Heart left ventricle (tissue), 16 donors: ENCODE measurements at regions not wholly inside any gene's neighbourhood (a gene's known extent, or its start where the extent isn't known, plus 50 kb on each side); places are given as distances from the start of the nearest gene placed in this dataset.

Experiments used
- ATAC-seq, 4 donors: fragments of 200-7000 bp; cut with Tn5 transposase; one replicate each; pipeline ENCODE4 v1.9.1; 2020 to 2022; ENCODE audit warnings: moderate library complexity in 4 of 4, mild to moderate bottlenecking in 3 of 4, moderate number of reproducible peaks in 1 of 4
- DNase-seq, 5 donors: peaks; one replicate each; pipeline ENCODE4 v3.0.0-alpha.2; 2020
- H3K27ac ChIP-seq, 12 donors: fragments of 200-600 bp; sonication (generic) in 4 of 12; one replicate each; pipeline versions ENCODE4 v1.5.0 to v1.8.0; 2016 to 2022; ENCODE audit warnings: mild to moderate bottlenecking in 2 of 12
- H3K27me3 ChIP-seq, 9 donors: fragments of 200-600 bp; sonication (generic) in 2 of 9; one replicate each; pipeline versions ENCODE4 v1.5.1 to v1.8.0; 2016 to 2022; ENCODE audit warnings: mild to moderate bottlenecking in 3 of 9
- H3K36me3 ChIP-seq, 9 donors: fragments of 200-600 bp; sonication (generic) in 2 of 9; one replicate each; pipeline versions ENCODE4 v1.5.0 to v1.8.0; 2018 to 2022; ENCODE audit warnings: mild to moderate bottlenecking in 2 of 9
- H3K4me1 ChIP-seq, 12 donors: fragments of 200-600 bp; sonication (generic) in 4 of 12; one replicate each; pipeline versions ENCODE4 v1.5.0 to v1.8.0; 2016 to 2022; ENCODE audit warnings: mild to moderate bottlenecking in 3 of 12
- H3K4me3 ChIP-seq, 12 donors: fragments of 200-600 bp; sonication (generic) in 4 of 12; one replicate each; pipeline versions ENCODE4 v1.5.0 to v1.8.0; 2017 to 2022; ENCODE audit warnings: mild to moderate bottlenecking in 9 of 12, moderate library complexity in 4 of 12
- H3K9me3 ChIP-seq, 12 donors: fragments of 200-600 bp; sonication (generic) in 4 of 12; one replicate each; pipeline versions ENCODE4 v1.5.0 to v1.8.0; 2016 to 2022; ENCODE audit warnings: mild to moderate bottlenecking in 1 of 12
- POLR2A ChIP-seq, 2 donors: fragments of 450-650 bp; IDR thresholded peaks; one replicate each; pipeline ENCODE4 v1.6.1; 2017; ENCODE audit warnings: antibody characterized with exemption in 2 of 2, mild to moderate bottlenecking in 2 of 2, moderate library complexity in 2 of 2
- WGBS, 4 donors: extraction: QIAGEN DNeasy Blood & Tissue Kit in 2 of 4; methylation state at CpG; one replicate each; pipeline versions ENCODE4 v1.1.5 to v1.1.7; 2013 to 2018; 5-methylcytosine and 5-hydroxymethylcytosine counted together
- intact Hi-C, 10 donors: fragments of 100-400 bp; cut with DNase I; formaldehyde crosslinking; loops; one replicate each; pipeline versions ENCODE4 v1.11.1 to v1.14.2; 2022
- TF ChIP-seq, protein P1 (sequence below), 12 donors: fragments of 200-600 bp; sonication (generic) in 4 of 12; IDR thresholded peaks; one replicate each; pipeline versions ENCODE4 v1.5.0 to v1.8.0; 2018 to 2022; ENCODE audit warnings: antibody characterized with exemption in 12 of 12, mild to moderate bottlenecking in 5 of 12
- donor health status: ischemic (EF 13 %, LVEDD 7.1; RV severe dilation, severe dysfunction).
- donor health status: healthy with polysubstance abuse.
- donor health status: DM: no; HTN: yes; CAD: no.
- donor health status: DM: no; HTN: no; CAD: no.
- donor health status: ischemic (EF 25% LVEDD 6.9; RV normal size, moderate dysfunction).
- donor health status: ischemic (EF 25% LVEDD 5.7; RV mildly dilated, moderate dysfunction).
- donor health status: healthy.
- donor health status: DM: yes; HTN: yes; CAD: no.
- donor health status: ischemic (EF 35%, LVEDD 5.7; RV mildly dilated, moderate dysfunction).
- donor health status: nonischemic (EF 11% LVEDD 7.7; RV severe dilation, severe dysfunction).
- donor health status: DM: yes; HTN: yes; CAD: no.
- donor health status: PGD.
- donor health status: ischemic (EF 29% LVEDD 5.4; RV normal size, mild dysfunction).
- donor health status: nonischemic (EF 23%, LVEDD 6.1; RV moderate dilation, normal function).

DNA sequence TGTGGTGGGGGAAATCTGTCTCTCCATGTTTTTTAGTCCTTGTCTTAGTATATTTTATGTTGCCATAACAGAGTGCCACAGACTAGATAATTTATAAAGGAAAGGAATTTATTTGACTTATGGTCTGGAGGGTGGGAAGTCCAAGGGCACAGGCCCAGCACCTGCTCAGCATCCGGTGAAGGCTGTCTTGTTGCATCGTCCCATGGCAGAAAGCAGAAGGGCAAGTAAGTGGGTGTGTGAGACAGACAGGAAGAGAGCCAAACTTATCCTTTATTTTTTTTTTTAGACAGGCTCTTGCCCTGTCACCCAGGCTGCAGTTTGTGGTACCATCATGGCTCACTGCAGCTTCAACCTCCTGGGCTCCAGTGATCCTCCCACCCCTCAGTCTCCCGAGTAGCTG, 98.1 kb downstream of the HS1BP3 start:
- Histone ChIP-seq H3K36me3 (no peaks in the 10 kb centered on the region), H3K9me3 (no peaks in the 10 kb centered on the region), H3K4me1 (peaks cover 0 to 7% (median 0%) of the 10 kb centered on the region in 12 donors), H3K27me3 (no peaks in the 10 kb centered on the region), H3K27ac (no peak overlapping the region), H3K4me3 (no peak overlapping the region)
- intact Hi-C loops, result no loop called here
- ATAC-seq (no peak), DNase-seq (peak in 1 of 5 donors; percentile 3)
- no peak for TF ChIP-seq POLR2A (IDR thresholded peaks at IDR 0.05)
- TF ChIP-seq, protein P1, sequence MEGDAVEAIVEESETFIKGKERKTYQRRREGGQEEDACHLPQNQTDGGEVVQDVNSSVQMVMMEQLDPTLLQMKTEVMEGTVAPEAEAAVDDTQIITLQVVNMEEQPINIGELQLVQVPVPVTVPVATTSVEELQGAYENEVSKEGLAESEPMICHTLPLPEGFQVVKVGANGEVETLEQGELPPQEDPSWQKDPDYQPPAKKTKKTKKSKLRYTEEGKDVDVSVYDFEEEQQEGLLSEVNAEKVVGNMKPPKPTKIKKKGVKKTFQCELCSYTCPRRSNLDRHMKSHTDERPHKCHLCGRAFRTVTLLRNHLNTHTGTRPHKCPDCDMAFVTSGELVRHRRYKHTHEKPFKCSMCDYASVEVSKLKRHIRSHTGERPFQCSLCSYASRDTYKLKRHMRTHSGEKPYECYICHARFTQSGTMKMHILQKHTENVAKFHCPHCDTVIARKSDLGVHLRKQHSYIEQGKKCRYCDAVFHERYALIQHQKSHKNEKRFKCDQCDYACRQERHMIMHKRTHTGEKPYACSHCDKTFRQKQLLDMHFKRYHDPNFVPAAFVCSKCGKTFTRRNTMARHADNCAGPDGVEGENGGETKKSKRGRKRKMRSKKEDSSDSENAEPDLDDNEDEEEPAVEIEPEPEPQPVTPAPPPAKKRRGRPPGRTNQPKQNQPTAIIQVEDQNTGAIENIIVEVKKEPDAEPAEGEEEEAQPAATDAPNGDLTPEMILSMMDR (IDR thresholded peaks at IDR 0.05), result no peak
- WGBS, 4 donors, result 83 to 90% (median 87%) methylated on average over 3 of the region's 3 CpGs

- intact Hi-C loops, result no loop called here
- WGBS, 4 donors, result 75 to 79% (median 76%) methylated on average over 5 of the region's 5 CpGs
Measured at GRCh38 chr2:20553580-20553979, 97.3 kb downstream of the HS1BP3 start.

DNA sequence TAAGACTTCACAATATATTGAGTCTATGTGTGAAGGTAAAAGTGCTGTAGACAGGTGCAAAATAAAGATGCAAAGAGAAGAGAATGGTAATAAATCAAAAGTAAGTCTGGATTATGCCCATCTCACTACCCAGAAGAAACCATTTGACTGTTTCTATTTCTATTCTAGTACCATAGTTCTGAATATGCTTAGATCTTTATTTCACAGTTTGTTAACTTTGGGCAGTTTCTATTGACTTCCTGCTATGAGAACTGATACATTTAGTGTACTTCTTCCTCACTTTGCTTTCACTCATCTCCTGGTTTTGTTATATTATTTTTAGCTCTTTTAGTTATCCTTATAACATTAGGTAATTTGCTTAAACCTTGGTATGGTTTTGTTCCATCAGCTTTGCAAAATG, 94.9 kb downstream of the HS1BP3 start:
- no peaks in the 10 kb centered on the region for H3K36me3 ChIP-seq

More at GRCh38 chr2:20553580-20553979, 97.3 kb downstream of the HS1BP3 start:
- Histone ChIP-seq H3K4me3 (no peak overlapping the region), H3K27me3 (no peaks in the 10 kb centered on the region), H3K36me3 (no peaks in the 10 kb centered on the region), H3K4me1 (peaks cover 0 to 7% (median 0%) of the 10 kb centered on the region in 12 donors), H3K9me3 (no peaks in the 10 kb centered on the region), H3K27ac (no peak overlapping the region)
- TF ChIP-seq, protein P1 (IDR thresholded peaks at IDR 0.05), result no peak
- no peak for TF ChIP-seq POLR2A (IDR thresholded peaks at IDR 0.05)
- peak in 1 of 5 donors; percentile 3 for DNase-seq
- ATAC-seq, result no peak

DNA sequence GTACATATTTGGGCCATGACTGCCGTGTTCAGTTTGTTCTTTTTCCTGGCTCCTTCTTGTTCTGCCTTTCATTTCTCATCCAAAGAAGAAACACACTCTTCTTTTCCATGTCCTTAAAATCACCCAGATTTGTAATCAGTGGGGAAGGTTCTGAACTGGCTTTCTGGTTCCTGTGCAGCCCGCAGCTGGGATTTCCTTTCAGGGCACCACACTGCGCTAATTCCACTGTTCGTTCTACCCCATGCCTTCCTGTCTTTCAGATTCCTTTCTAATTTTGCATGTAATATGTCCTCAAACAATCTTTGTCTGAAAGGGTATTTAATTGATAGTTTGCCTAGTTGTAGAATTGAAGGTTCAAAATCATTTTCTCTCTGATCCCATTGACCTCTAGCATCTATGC, 94.1 kb downstream of the HS1BP3 start:
- H3K9me3 ChIP-seq, result no peaks in the 10 kb centered on the region
- no peak overlapping the region for H3K4me3 ChIP-seq
- DNase-seq (peak in 1 of 5 donors; percentile 10), ATAC-seq (no peak)
- H3K27ac ChIP-seq, result no peak overlapping the region
- TF ChIP-seq, protein P1 (IDR thresholded peaks at IDR 0.05), result no peak
- no peak for TF ChIP-seq POLR2A (IDR thresholded peaks at IDR 0.05)
- intact Hi-C loops, result no loop called here
- 64 to 77% (median 70%) methylated on average over 4 of the region's 4 CpGs for WGBS, 4 donors
- no peaks in the 10 kb centered on the region for H3K27me3 ChIP-seq
- no peaks in the 10 kb centered on the region for H3K36me3 ChIP-seq
- no peaks in the 10 kb centered on the region for H3K4me1 ChIP-seq

More for the DNA sequence above, 94.9 kb downstream of the HS1BP3 start:
- Histone ChIP-seq H3K4me3 (no peak overlapping the region), H3K9me3 (no peaks in the 10 kb centered on the region), H3K4me1 (peaks cover 0 to 6% (median 0%) of the 10 kb centered on the region in 12 donors), H3K27ac (no peak overlapping the region), H3K27me3 (no peaks in the 10 kb centered on the region)
- intact Hi-C loops, result no loop called here
- ATAC-seq, result no peak
- TF ChIP-seq POLR2A (IDR thresholded peaks at IDR 0.05), result no peak
- TF ChIP-seq, protein P1 (IDR thresholded peaks at IDR 0.05), result no peak
- no peak for DNase-seq
